ENCODE measurements at regions not wholly inside any gene's neighbourhood (a gene's known extent, or its start where the extent isn't known, plus 50 kb on each side); places are given as distances from the start of the nearest gene placed in this dataset.
"Not testable (repeated sequence)": the region's sequence is repeated elsewhere in the genome, so short reads cannot be mapped to it uniquely, and the experiment has no call there.

- H2BK20ac ChIP-seq (ENCODE audit: low read length); H4K5ac ChIP-seq (ENCODE audit: insufficient read length, low read depth, low read length); H3K4ac ChIP-seq (replicated peaks; ENCODE audit: insufficient read length, low read depth, low read length); H3K79me1 ChIP-seq (ENCODE audit: low read depth, low read length); H2AK5ac ChIP-seq (ENCODE audit: low read depth, low read length); H2BK120ac ChIP-seq (replicated peaks; ENCODE audit: low read depth, low read length); H3K23ac ChIP-seq (ENCODE audit: insufficient read length); H3K18ac ChIP-seq (ENCODE audit: extremely low read depth, low read length); FAIRE-seq; H3K23me2 ChIP-seq (ENCODE audit: low read depth, low read length); H2AFZ ChIP-seq (ENCODE audit: low read length); POLR2A ChIA-PET (ENCODE audit: partially characterized antibody); DNase-seq (ENCODE audit: low read depth in 1 of 2, low spot score in 2 of 2); H2BK5ac ChIP-seq (ENCODE audit: low read depth, low read length); H3K79me2 ChIP-seq (ENCODE audit: control insufficient read depth in 1 of 2, insufficient read depth in 2 of 2, low read length in 2 of 2); H3K9ac ChIP-seq (replicated peaks in 1 of 4; ENCODE audit: extremely low read depth in 1 of 4, low read depth in 3 of 4, low read length in 3 of 4); H2BK15ac ChIP-seq (ENCODE audit: low read length); H4K8ac ChIP-seq (ENCODE audit: extremely low read depth, insufficient read depth, low read length); H3K36me3 ChIP-seq (ENCODE audit: control insufficient read depth in 2 of 4, insufficient read depth in 4 of 4, low read length in 3 of 4); H3K4me2 ChIP-seq (ENCODE audit: insufficient read depth in 1 of 2, low read depth in 2 of 2, low read length in 2 of 2); H3K56ac ChIP-seq (replicated peaks; ENCODE audit: insufficient read length, low read depth, low read length); H3K27ac ChIP-seq (ENCODE audit: low read depth, low read length); H3K9me3 ChIP-seq (ENCODE audit: insufficient read depth in 2 of 2, low read depth in 1 of 2, low read length in 1 of 2); H3K14ac ChIP-seq (ENCODE audit: insufficient read length); H2BK12ac ChIP-seq (ENCODE audit: low read depth, low read length); H4K20me1 ChIP-seq (replicated peaks in 1 of 2; ENCODE audit: control insufficient read depth in 1 of 2, insufficient read depth in 2 of 2, low read length in 2 of 2); H3K4me1 ChIP-seq (replicated peaks in 1 of 4; ENCODE audit: control insufficient read depth in 3 of 4, insufficient read depth in 4 of 4, low read length in 3 of 4); H3K4me3 ChIP-seq (ENCODE audit: extremely low read depth in 1 of 4, insufficient read depth in 2 of 4, low read depth in 3 of 4, low read length in 4 of 4); H3K27me3 ChIP-seq (replicated peaks in 1 of 4; ENCODE audit: control insufficient read depth in 3 of 4, extremely low read depth in 1 of 4, insufficient read depth in 3 of 4, low read length in 3 of 4); H4K91ac ChIP-seq (replicated peaks; ENCODE audit: insufficient read length, low read length): not testable (repeated sequence)
- CTCF ChIA-PET (ENCODE audit: partially characterized antibody): interaction anchor here (0.6 kb wide), 1 partner anchor 62 kb away, joined by 3 read pairs; no protein-coding TSS in a partner anchor
- 89% methylated on average over 11 of the region's 21 CpGs; no CpG with 5 or more reads in 1 of the 2 experiments for whole genome bisulfite sequencing, 2 experiments (ENCODE audit: extremely low coverage in 1 of 2, insufficient coverage in 1 of 2, insufficient read length in 1 of 2, insufficient replicate concordance in 2 of 2, low coverage in 1 of 2, low lambda C conversion rate in 2 of 2, missing lambda C conversion rate in 1 of 2)
These were observed 362.5 kb downstream of the TMEM167A start for GRCh38 chr5:82714732-82715131.

All from H1 (cell line).